Type B pancreatic cell (in vitro differentiated cells): ENCODE measurements at regions not wholly inside any gene's neighbourhood (a gene's known extent, or its start where the extent isn't known, plus 50 kb on each side); places are given as distances from the start of the nearest gene placed in this dataset.
"Not testable (repeated sequence)": the region's sequence is repeated elsewhere in the genome, so short reads cannot be mapped to it uniquely, and the experiment has no call there.

Experiments
- DNase-seq: peaks from one replicate; pipeline ENCODE4 v3.0.0; 2021; ENCODE audit warnings: mixed read lengths; ENCODE audit not compliant: unreplicated experiment; ENCODE audit errors: extremely low spot score
- H3K27ac Mint-ChIP-seq: 2 replicates; pipeline ENCODE4 v1.8.0; 2021; ENCODE audit warnings: mild to moderate bottlenecking, mixed read lengths
- H3K27me3 Mint-ChIP-seq: 2 replicates; pipeline ENCODE4 v1.8.0; 2021; ENCODE audit warnings: mixed read lengths
- H3K36me3 Mint-ChIP-seq: 2 replicates; pipeline ENCODE4 v1.8.0; 2021; ENCODE audit warnings: mixed read lengths
- H3K4me1 Mint-ChIP-seq: one replicate; pipeline ENCODE4 v1.8.0; 2021; ENCODE audit warnings: mixed read lengths; ENCODE audit not compliant: unreplicated experiment
- H3K4me3 Mint-ChIP-seq: 2 replicates; pipeline ENCODE4 v1.8.0; 2021; ENCODE audit warnings: mild to moderate bottlenecking, mixed read lengths
- H3K9me3 Mint-ChIP-seq: 2 replicates; pipeline ENCODE4 v1.8.0; 2021; ENCODE audit warnings: mixed read lengths
- TF ChIP-seq, protein P1 (sequence below): fragments of 200-600 bp; sonication (generic); conservative IDR thresholded peaks from 2 replicates; pipeline ENCODE4 v1.5.0; 2021; ENCODE audit warnings: antibody characterized with exemption, mild to moderate bottlenecking

DNA sequence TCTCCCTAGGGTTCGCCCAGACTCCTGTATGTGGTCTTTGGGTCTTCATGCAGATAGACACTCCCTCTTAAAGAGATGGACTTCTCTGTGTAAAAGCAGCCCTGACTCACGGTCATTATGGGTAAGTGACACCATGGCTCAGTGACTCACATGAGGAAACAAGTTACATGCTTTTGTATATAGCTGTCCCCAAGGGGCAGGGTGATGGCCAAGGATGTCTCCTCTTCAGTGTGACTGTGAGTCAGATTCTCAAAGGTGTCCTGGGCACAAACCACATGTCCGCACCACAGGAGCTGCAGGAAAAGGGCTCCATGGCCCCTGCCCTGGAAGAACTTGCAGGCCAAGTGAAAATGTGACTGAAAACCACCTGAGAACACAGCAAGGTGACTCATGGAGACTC lies 380.4 kb downstream of the NPHP4 start:
- H3K36me3 Mint-ChIP-seq: no peaks in the 10 kb centered on the region
- H3K27me3 Mint-ChIP-seq: peaks cover 7% of the 10 kb centered on the region
- peak overlapping the region; percentile 37 for H3K27ac Mint-ChIP-seq
- H3K4me1 Mint-ChIP-seq: no peaks in the 10 kb centered on the region
- H3K9me3 Mint-ChIP-seq: peaks cover 6% of the 10 kb centered on the region
- DNase-seq: no peak
- TF ChIP-seq, protein P1, sequence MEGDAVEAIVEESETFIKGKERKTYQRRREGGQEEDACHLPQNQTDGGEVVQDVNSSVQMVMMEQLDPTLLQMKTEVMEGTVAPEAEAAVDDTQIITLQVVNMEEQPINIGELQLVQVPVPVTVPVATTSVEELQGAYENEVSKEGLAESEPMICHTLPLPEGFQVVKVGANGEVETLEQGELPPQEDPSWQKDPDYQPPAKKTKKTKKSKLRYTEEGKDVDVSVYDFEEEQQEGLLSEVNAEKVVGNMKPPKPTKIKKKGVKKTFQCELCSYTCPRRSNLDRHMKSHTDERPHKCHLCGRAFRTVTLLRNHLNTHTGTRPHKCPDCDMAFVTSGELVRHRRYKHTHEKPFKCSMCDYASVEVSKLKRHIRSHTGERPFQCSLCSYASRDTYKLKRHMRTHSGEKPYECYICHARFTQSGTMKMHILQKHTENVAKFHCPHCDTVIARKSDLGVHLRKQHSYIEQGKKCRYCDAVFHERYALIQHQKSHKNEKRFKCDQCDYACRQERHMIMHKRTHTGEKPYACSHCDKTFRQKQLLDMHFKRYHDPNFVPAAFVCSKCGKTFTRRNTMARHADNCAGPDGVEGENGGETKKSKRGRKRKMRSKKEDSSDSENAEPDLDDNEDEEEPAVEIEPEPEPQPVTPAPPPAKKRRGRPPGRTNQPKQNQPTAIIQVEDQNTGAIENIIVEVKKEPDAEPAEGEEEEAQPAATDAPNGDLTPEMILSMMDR: no peak
- no peak overlapping the region for H3K4me3 Mint-ChIP-seq

DNA sequence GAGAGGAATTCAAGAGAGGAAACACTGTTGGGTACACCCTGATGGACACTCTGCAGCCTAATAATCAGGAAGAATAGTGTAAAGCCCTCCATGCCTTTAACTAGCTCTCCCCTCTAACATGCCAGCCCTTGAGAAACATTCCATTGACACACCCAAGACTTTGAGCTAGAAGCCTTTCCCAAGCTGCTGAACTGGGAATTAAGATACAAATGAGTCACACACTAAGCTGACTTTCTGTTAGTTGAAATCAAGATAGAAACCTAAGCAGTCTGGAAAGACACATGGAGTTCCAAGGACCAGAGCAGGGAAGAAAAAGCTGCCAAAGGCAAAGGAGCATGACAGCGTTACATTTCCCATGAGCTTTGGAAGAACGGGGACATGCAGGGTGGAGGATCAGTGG lies 380.8 kb downstream of the NPHP4 start:
- Mint-ChIP-seq H3K9me3 (peaks cover 6% of the 10 kb centered on the region), H3K36me3 (no peaks in the 10 kb centered on the region), H3K27ac (peak overlapping the region; percentile 20), H3K27me3 (peaks cover 5% of the 10 kb centered on the region), H3K4me1 (no peaks in the 10 kb centered on the region), H3K4me3 (no peak overlapping the region)
- DNase-seq: no peak
- TF ChIP-seq, protein P1: no peak

DNA sequence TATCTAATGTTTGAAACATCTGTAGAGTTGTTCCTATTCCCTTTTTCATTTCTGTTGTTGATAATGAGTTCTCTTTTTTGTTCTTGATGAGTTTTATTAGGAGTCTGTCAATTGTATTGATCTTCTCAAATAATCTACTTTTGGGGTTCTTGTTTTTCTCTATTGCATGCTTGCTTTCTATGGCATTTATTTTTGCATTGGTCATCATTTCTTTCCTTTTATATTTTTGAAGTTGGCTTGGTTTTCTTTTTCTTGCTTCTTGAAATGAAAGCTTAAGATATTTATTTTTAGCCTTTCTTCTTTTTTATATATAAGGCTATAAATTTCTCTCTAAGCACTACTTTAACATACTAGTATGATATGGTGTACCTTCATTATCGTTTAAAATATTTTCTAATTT lies 381.8 kb downstream of the NPHP4 start:
- H3K36me3 Mint-ChIP-seq: no peaks in the 10 kb centered on the region
- peaks cover 6% of the 10 kb centered on the region for H3K9me3 Mint-ChIP-seq
- no peaks in the 10 kb centered on the region for H3K4me1 Mint-ChIP-seq
- peaks cover 8% of the 10 kb centered on the region for H3K27me3 Mint-ChIP-seq
- no peak for DNase-seq
- TF ChIP-seq, protein P1: no peak
- no peak overlapping the region for H3K27ac Mint-ChIP-seq
- H3K4me3 Mint-ChIP-seq: no peak overlapping the region

DNA sequence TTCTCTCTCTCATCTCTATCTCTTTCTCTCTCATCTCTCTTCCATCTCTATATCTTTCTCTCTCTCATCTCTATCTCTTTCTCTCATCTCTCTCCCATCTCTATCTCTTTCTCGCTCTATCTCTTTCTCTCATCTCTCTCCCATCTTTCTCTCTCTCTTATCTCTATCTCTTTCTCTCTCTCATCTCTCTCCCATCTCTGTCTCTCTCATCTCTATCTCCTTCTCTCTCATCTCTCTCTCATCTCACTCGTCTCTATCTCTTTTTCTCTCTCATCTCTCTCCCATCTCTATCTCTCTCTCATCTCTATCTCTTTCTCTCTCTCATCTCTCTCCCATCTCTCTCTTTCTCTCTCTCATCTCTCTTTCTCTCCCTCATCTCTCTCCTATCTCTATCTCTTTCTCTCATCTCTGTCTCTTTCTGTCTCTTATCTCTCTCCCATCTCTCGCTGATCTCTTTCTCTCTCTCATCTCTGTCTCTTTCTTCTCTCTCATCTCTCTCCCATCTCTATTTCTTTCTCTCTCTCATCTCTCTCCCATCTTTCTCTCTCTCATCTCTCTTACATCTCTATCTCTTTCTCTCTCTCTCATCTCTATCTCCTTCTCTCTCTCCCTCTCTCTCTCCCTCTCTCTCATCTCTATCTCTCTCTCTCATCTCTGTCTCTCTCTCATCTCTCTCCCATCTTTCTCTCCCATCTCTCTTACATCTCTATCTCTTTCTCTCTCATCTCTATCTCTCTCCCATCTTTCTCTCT lies 388.7 kb downstream of the NPHP4 start:
- no peaks in the 10 kb centered on the region for H3K36me3 Mint-ChIP-seq
- no peak overlapping the region for H3K27ac Mint-ChIP-seq
- no peak overlapping the region for H3K4me3 Mint-ChIP-seq
- no peak for DNase-seq
- TF ChIP-seq, protein P1: no peak
- peaks cover 14% of the 10 kb centered on the region for H3K4me1 Mint-ChIP-seq
- peaks cover 35% of the 10 kb centered on the region for H3K27me3 Mint-ChIP-seq
- H3K9me3 Mint-ChIP-seq: no peaks in the 10 kb centered on the region

DNA sequence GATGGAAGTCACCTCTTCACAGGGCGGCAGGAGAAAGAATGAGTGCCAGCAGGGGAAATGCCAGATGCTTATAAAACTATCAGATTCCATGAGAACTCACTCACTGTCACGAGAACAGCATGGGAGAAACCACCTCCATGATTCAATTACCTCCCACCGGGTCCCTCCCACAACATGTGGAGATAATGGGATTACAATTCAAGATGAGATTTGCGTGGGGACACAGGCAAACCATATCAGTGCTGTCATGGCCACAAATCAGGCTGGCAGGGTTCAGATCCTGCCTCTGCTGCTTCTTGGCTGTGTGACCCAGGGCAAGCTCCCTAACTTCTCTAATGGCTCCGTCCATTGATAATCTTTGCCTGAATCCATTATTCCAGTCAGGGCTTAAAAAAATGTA lies 389.5 kb downstream of the NPHP4 start:
- H3K4me1 Mint-ChIP-seq: peaks cover 22% of the 10 kb centered on the region
- DNase-seq, H3K36me3 Mint-ChIP-seq, H3K27ac Mint-ChIP-seq, H3K4me3 Mint-ChIP-seq, H3K9me3 Mint-ChIP-seq: not testable (repeated sequence)
- peaks cover 37% of the 10 kb centered on the region for H3K27me3 Mint-ChIP-seq

DNA sequence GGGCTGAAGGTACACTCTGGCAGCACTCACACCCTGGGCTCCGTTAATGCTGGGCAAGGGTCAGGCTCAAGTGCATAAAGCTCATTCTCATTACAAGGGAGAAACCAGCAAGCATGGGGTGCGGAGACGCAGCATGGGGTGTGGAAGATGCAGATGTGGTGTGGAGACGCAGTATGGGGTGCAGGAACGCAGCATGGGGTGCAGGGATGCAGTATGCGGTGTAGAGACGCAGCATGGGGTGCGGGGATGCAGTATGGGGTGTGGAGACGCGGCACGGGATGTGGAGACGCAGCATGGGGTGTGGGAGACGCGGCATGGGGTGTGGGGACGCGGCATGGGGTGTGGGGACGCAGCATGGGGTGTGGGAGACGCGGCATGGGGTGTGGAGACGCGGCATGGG lies 390.7 kb downstream of the NPHP4 start:
- TF ChIP-seq, protein P1: no peak
- Mint-ChIP-seq H3K9me3 (no peaks in the 10 kb centered on the region), H3K36me3 (no peaks in the 10 kb centered on the region), H3K4me1 (peaks cover 32% of the 10 kb centered on the region), H3K27ac (no peak overlapping the region), H3K4me3 (no peak overlapping the region), H3K27me3 (peaks cover 37% of the 10 kb centered on the region)
- DNase-seq: no peak
